Body of pancreas (tissue), 4 donors: ENCODE measurements at regions not wholly inside any gene's neighbourhood (a gene's known extent, or its start where the extent isn't known, plus 50 kb on each side); places are given as distances from the start of the nearest gene placed in this dataset.

Experiments
- CTCF ChIP-seq, 7 experiments: fragments of 450-650 bp in 4 of 7; fragments of 200-600 bp in 3 of 7; sonication (generic) in 3 of 7; IDR thresholded peaks; one replicate each; pipeline ENCODE4 v1.5.1; 2016 to 2019; ENCODE audit warnings: antibody characterized with exemption in 7 of 7
- POLR2A ChIP-seq, 3 donors: fragments of 450-650 bp; IDR thresholded peaks; one replicate each; pipeline ENCODE4 v1.6.1; 2016; ENCODE audit warnings: antibody characterized with exemption in 3 of 3, mild to moderate bottlenecking in 2 of 3

- TF ChIP-seq CTCF (IDR thresholded peaks at IDR 0.05) (no peak), POLR2A (IDR thresholded peaks at IDR 0.05) (no peak)
Measured at GRCh38 chr6:99810942-99811620, 182.9 kb downstream of the MCHR2 start.
